Kidney epithelial cell (primary cell): ENCODE measurements at regions not wholly inside any gene's neighbourhood (a gene's known extent, or its start where the extent isn't known, plus 50 kb on each side); places are given as distances from the start of the nearest gene placed in this dataset.

Experiments used
- DNase-seq: peaks from one replicate; pipeline ENCODE4 v3.0.0-alpha.2; 2010; ENCODE audit warnings: low read depth
- H3K27me3 ChIP-seq: 2 replicates; pipeline ENCODE4 v1.6.0; 2011; ENCODE audit warnings: low read length; ENCODE audit not compliant: control insufficient read depth, insufficient read depth
- H3K36me3 ChIP-seq: 2 replicates; pipeline ENCODE4 v1.5.1; 2011; ENCODE audit warnings: low read length; ENCODE audit not compliant: control insufficient read depth, insufficient read depth
- H3K4me3 ChIP-seq: 2 replicates; pipeline ENCODE4 v1.5.1; 2011; ENCODE audit warnings: low read depth, mild to moderate bottlenecking, control low read depth, low read length
- CTCF ChIP-seq: IDR thresholded peaks from 2 replicates; pipeline ENCODE4 v1.5.1; 2011; ENCODE audit warnings: mild to moderate bottlenecking, moderate library complexity, low read length, control low read depth, inconsistent platforms; ENCODE audit not compliant: insufficient read depth, poor library complexity, severe bottlenecking

GRCh38 chr6:165952514-165952913 is 215.1 kb downstream of the TBXT start:
- no peak for TF ChIP-seq CTCF

GRCh38 chr6:165950316-165950715 is 217.3 kb downstream of the TBXT start:
- Histone ChIP-seq H3K36me3 (no peaks in the 10 kb centered on the region), H3K4me3 (no peak overlapping the region), H3K27me3 (no peaks in the 10 kb centered on the region)
- no peak for TF ChIP-seq CTCF
- no peak for DNase-seq

More at GRCh38 chr6:165952514-165952913, 215.1 kb downstream of the TBXT start:
- Histone ChIP-seq H3K27me3 (no peaks in the 10 kb centered on the region), H3K4me3 (no peak overlapping the region), H3K36me3 (no peaks in the 10 kb centered on the region)
- DNase-seq: no peak

GRCh38 chr6:165949324-165949723 is 218.3 kb downstream of the TBXT start:
- H3K4me3 ChIP-seq: no peak overlapping the region
- DNase-seq: no peak
- no peak for TF ChIP-seq CTCF
- no peaks in the 10 kb centered on the region for H3K27me3 ChIP-seq
- no peaks in the 10 kb centered on the region for H3K36me3 ChIP-seq

DNA sequence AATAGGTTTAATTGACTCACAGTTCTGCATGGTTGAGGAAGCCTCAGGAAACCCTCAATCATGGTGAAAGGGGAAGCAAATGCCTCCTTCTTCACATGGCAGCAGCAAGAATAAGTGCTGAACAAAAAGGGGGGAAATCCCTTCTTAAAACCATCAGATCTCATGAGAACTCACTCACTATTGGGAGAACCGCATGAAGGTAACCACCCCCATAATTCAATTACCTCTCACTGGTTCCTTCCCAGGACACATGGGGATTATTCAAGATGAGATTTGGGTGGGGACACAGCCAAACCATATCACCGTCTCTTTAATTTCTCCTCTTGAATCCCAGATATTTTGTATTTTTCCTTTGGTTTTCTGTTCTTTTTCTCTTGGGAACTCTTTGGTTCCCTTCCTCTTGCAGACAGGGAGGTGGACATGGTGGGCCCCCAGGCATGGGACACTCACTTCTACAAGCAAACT is 223.6 kb downstream of the TBXT start:
- H3K36me3 ChIP-seq: no peaks in the 10 kb centered on the region
- no peaks in the 10 kb centered on the region for H3K27me3 ChIP-seq
- TF ChIP-seq CTCF: no peak
- no peak overlapping the region for H3K4me3 ChIP-seq
- DNase-seq: no peak

DNA sequence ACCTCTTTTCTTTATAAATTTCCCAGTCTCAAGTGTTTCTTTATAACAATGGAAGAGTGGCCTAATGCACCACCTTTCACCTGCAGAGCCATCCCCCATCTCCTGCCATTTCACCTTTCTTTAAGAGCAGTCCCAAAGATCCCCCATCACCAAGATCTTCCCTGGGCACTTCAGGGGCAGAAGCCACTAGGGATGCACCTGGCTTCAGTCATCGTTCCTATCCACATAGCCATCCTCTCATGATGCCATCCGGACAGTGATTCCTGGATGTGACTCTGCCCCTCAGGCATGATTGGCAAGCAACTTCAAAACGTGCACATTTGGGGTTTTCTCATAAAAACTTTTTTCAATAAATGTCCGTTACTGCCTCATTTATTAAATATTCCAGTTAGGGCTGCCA is 225.9 kb downstream of the TBXT start:
- no peaks in the 10 kb centered on the region for H3K27me3 ChIP-seq
- H3K36me3 ChIP-seq: no peaks in the 10 kb centered on the region
- no peak for DNase-seq
- H3K4me3 ChIP-seq: no peak overlapping the region
- TF ChIP-seq CTCF: no peak

DNA sequence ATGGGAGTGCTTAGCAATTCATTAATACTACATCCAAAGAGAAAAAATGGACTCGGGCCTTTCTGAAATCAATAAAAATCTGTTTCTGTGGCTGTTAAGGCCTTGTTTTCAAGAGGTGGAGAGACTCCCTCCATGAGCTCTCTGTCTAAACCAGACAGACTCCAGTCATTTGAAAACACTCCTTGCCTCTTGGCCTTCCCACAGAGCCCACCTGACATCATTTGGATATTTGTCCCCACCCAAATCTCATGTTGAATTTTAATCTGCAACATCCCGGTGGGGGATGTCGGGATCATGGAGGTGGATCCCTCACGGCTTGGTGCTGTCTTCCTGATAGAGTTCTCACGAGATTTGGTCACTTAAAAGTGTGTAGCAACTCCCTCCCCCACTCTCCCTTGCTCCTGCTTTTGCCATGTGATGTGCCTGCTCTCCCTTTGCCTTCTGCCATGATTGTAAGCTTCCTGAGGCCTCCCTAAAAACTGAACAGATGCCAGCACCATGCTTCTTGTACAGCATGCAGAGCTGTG is 226.3 kb downstream of the TBXT start:
- DNase-seq: no peak
- H3K36me3 ChIP-seq: no peaks in the 10 kb centered on the region
- H3K27me3 ChIP-seq: no peaks in the 10 kb centered on the region
- no peak overlapping the region for H3K4me3 ChIP-seq
- TF ChIP-seq CTCF: no peak
